ENCODE measurements at regions not wholly inside any gene's neighbourhood (a gene's known extent, or its start where the extent isn't known, plus 50 kb on each side); places are given as distances from the start of the nearest gene placed in this dataset.

GRCh38 chr2:12421046-12421445 is 295.7 kb upstream of the TRIB2 start:
- CTCF ChIA-PET = interaction anchor here (1.2 to 3.1 kb wide), 3 partner anchors 294 to 586 kb away, joined by 3 to 8 read pairs (median 7); partner anchors contain the start of gene TRIB2

More at GRCh38 chr2:12421046-12421445, 295.7 kb upstream of the TRIB2 start:
- POLR2A ChIA-PET = no interaction called here
- Histone ChIP-seq H3K9me1 (replicated peaks; ENCODE audit: control insufficient read depth, extremely low read depth, insufficient read depth, low read length) (no peaks in the 10 kb centered on the region), H3K4me1 (ENCODE audit: control insufficient read depth, extremely low read depth, insufficient read depth, low read length) (no peaks in the 10 kb centered on the region), H3K27me3 (ENCODE audit: control insufficient read depth in 2 of 2, insufficient read depth in 2 of 2, low read length in 2 of 2) (no peaks in the 10 kb centered on the region), H3K27ac (ENCODE audit: insufficient read depth, low read depth, low read length) (no peak overlapping the region), H2AFZ (ENCODE audit: low read depth, low read length) (no peak overlapping the region), H3K79me2 (ENCODE audit: control insufficient read depth, insufficient read depth, low read length) (no peaks in the 10 kb centered on the region), H3K4me3 (replicated peaks in 1 of 3; ENCODE audit: insufficient read depth in 1 of 3, low read depth in 1 of 3, low read length in 3 of 3) (no peak overlapping the region), H4K20me1 (replicated peaks; ENCODE audit: control insufficient read depth, extremely low read depth, insufficient read depth, low read length) (no peaks in the 10 kb centered on the region), H3K36me3 (ENCODE audit: control insufficient read depth in 2 of 2, extremely low read depth in 1 of 2, insufficient read depth in 2 of 2, low read length in 2 of 2) (no peaks in the 10 kb centered on the region), H3K9ac (replicated peaks; ENCODE audit: extremely low read depth, insufficient read depth, low read length) (no peak overlapping the region), H3K9me3 (replicated peaks; ENCODE audit: control insufficient read depth, insufficient read depth, low read length) (no peaks in the 10 kb centered on the region), H3K4me2 (ENCODE audit: insufficient read depth, low read length) (no peak overlapping the region)
- TF ChIP-seq JUN (IDR thresholded peaks at IDR 0.05; ENCODE audit: borderline replicate concordance, insufficient read depth, insufficient read length, low read depth) = no peak
- no peak for TF ChIP-seq FOS (IDR thresholded peaks at IDR 0.05; ENCODE audit: borderline replicate concordance, insufficient read depth, low read length)
- no peak for TF ChIP-seq CTCF (IDR thresholded peaks at IDR 0.05; ENCODE audit: extremely low read depth in 1 of 2, insufficient read depth in 1 of 2, low read depth in 1 of 2, low read length in 2 of 2)
- no peak for TF ChIP-seq POLR2AphosphoS5 (IDR thresholded peaks at IDR 0.05; ENCODE audit: insufficient read depth, low read depth, low read length)
- no peak for TF ChIP-seq EZH2 (IDR thresholded peaks at IDR 0.05; ENCODE audit: borderline replicate concordance, low read depth, low read length, severe bottlenecking)
- no peak for TF ChIP-seq MAX (IDR thresholded peaks at IDR 0.05; ENCODE audit: insufficient read depth, insufficient read length)
- TF ChIP-seq GATA2 (IDR thresholded peaks at IDR 0.05; ENCODE audit: insufficient read depth, insufficient read length, low read depth, low read length) = no peak
- TF ChIP-seq MYC (IDR thresholded peaks at IDR 0.05; ENCODE audit: low read depth, low read length) = no peak
- TF ChIP-seq POLR2A (IDR thresholded peaks at IDR 0.05; ENCODE audit: low read depth, low read length) = no peak
- no peak for FAIRE-seq
- BruUV-seq (replicated peaks) = no TSS peak
- DNase-seq (ENCODE audit: low read depth, low spot score) = no peak
- intact Hi-C loops (cut with micrococcal nuclease) = no loop called here
- dilution Hi-C loops (cut with MboI; ENCODE audit: extremely low pct_ligation_motif_present, low sequenced_read_pairs) = no loop called here

Data from endothelial cell of umbilical vein (primary cell).